ENCODE measurements at regions not wholly inside any gene's neighbourhood (a gene's known extent, or its start where the extent isn't known, plus 50 kb on each side); places are given as distances from the start of the nearest gene placed in this dataset.

DNA sequence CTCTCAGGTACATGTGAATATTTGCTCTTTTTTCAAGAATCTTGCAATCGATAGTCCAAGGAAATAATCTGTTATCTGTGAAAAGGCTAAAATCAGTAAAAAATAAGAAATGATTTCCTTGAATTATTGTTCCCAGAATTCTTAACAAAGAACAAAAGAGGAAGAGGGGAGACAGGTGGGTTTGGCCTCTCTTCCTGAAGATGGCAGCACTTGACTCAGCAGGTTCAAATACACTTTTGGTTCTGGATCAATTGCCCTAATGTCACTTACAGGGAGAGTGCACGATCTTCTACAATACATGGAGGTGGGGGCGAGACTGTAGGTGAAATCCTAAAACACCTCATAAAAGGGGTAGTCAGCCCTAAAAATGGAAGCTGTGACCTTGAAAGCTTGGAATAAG, 358.7 kb downstream of the IRS2 start:
- intact Hi-C loops (cut with DNase I), result no loop called here
- ATAC-seq (ENCODE audit: poor library complexity), result no peak

GRCh38 chr13:109427148-109427547, 359.2 kb downstream of the IRS2 start:
- DNase-seq (no peak), ATAC-seq (ENCODE audit: poor library complexity) (no peak)
- intact Hi-C loops (cut with DNase I), result no loop called here

More for the DNA sequence above, 358.7 kb downstream of the IRS2 start:
- DNase-seq, result no peak

DNA sequence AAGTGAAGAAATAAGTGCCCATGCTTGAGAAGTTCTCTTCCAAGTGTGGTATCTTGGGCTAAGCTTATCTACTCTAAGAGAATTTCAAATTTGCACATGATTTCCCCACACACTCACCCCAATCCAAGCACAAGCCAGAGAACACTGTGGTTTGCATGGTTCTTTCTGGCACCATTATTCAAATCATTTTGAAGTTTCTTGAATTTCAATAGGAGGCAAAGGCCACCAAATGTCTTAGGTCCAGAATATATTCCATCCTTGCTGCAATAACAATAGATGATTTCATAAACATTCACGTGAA, 359.7 kb downstream of the IRS2 start:
- DNase-seq (no peak), ATAC-seq (ENCODE audit: poor library complexity) (no peak)
- intact Hi-C loops (cut with DNase I), result no loop called here

- no peak for DNase-seq
Measured at GRCh38 chr13:109425821-109426689, 360.3 kb downstream of the IRS2 start.

DNA sequence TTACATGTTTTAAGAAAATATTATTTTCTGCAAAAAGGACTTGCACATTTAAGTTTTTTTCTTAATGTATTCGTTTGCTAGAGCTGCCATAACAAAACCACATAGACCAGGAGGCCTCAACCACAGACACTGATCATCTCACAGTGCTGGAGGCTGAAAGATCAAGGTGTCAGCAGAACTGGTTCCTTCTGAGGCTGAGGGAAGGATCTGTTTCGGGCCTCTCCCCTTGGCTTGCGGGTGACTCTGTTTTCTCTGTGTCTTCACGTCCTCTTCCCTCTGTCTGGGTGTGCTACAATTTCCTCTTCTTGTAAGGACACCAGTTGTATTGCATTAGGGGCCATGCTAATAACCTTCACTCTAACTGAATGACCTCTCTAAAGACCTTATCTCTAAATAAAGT, 364.2 kb downstream of the IRS2 start:
- no peak for DNase-seq
- intact Hi-C loops (cut with DNase I), result no loop called here
- no peak for ATAC-seq (ENCODE audit: poor library complexity)

More at GRCh38 chr13:109425821-109426689, 360.3 kb downstream of the IRS2 start:
- ATAC-seq (ENCODE audit: poor library complexity), result no peak
- intact Hi-C loops (cut with DNase I), result no loop called here

GRCh38 chr13:109419896-109420295, 366.5 kb downstream of the IRS2 start:
- intact Hi-C loops (cut with DNase I), result no loop called here
- no peak for ATAC-seq (ENCODE audit: poor library complexity)

GRCh38 chr13:109418111-109418510, 368.3 kb downstream of the IRS2 start:
- intact Hi-C loops (cut with DNase I), result no loop called here
- no peak for ATAC-seq (ENCODE audit: poor library complexity)

More at GRCh38 chr13:109419896-109420295, 366.5 kb downstream of the IRS2 start:
- no peak for DNase-seq

GRCh38 chr13:109416001-109416400, 370.4 kb downstream of the IRS2 start:
- no peak for ATAC-seq (ENCODE audit: poor library complexity)

More at GRCh38 chr13:109418111-109418510, 368.3 kb downstream of the IRS2 start:
- no peak for DNase-seq

GRCh38 chr13:109415057-109415456, 371.3 kb downstream of the IRS2 start:
- DNase-seq (no peak), ATAC-seq (ENCODE audit: poor library complexity) (no peak)
- intact Hi-C loops (cut with DNase I), result no loop called here

More at GRCh38 chr13:109416001-109416400, 370.4 kb downstream of the IRS2 start:
- intact Hi-C loops (cut with DNase I), result no loop called here
- DNase-seq, result no peak

GRCh38 chr13:109412283-109412901, 374.0 kb downstream of the IRS2 start:
- intact Hi-C loops (cut with DNase I), result no loop called here
- DNase-seq (peak; percentile 73), ATAC-seq (ENCODE audit: poor library complexity) (peak; percentile 96)

- DNase-seq (no peak), ATAC-seq (ENCODE audit: poor library complexity) (no peak)
- intact Hi-C loops (cut with DNase I), result no loop called here
Measured at GRCh38 chr13:109410868-109411267, 375.5 kb downstream of the IRS2 start.

DNA sequence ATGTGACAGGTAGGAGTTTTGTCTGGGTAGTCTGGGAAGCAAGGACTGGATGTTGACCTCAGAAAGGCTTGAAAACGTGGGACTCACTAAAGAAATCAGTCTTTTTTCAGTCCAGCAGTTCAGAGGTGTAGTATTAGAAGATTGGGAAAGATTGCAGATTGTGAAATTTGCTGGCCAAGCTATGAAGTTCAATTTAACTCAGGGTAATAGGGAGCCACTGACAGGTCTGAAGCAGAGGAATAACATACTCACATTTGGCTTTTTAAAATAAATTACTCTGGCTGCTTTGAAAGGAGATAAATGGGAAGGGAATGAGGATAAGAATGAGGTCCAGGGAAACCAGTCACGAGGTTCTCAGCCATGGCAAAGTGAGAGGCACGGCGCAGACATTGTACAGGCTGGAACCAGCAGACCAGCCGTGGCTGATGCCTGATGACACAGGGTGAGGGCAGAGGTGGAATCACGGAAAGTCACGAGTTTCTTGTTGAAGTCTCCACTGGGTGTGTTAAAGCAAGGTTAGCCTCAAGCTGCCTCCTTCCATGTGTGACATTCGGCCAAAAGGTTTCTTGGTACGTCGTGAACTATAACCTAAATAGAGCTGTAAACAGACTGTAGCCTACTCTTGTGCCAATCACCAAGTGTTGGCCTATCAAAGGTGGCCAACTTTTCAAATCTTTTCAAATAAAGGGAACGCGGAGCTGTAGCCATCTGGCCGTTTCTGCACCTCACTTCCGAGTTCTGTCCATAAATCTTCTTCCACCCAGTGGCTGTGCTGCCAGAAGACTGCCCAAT, 377.6 kb downstream of the IRS2 start:
- DNase-seq (no peak), ATAC-seq (ENCODE audit: poor library complexity) (no peak)
- intact Hi-C loops (cut with DNase I), result no loop called here

- no peak for ATAC-seq (ENCODE audit: poor library complexity)
Measured at GRCh38 chr13:109406376-109406992, 379.9 kb downstream of the IRS2 start.

DNA sequence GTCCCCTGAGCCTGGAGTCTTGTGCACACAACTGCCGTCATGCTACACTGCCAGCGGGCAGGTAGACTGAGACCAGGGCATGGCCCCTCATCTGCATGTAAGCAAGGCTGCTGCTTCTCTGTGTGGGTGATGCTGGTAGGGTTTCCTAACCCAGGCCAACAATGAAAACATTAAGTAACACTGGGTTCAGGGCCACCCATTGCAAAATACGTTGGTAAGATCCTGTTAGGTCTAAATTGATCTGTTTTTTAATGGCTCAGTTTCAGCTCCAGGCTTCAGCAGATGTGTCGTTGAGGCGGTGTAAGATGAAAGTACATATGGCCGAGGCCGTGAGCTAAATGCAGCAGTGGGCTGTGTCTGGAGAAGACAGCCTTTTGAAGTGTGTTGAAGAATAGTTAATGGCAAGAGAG, 383.4 kb downstream of the IRS2 start:
- intact Hi-C loops (cut with DNase I), result no loop called here
- no peak for DNase-seq
- no peak for ATAC-seq (ENCODE audit: poor library complexity)

More at GRCh38 chr13:109406376-109406992, 379.9 kb downstream of the IRS2 start:
- DNase-seq, result no peak
- intact Hi-C loops (cut with DNase I), result no loop called here

DNA sequence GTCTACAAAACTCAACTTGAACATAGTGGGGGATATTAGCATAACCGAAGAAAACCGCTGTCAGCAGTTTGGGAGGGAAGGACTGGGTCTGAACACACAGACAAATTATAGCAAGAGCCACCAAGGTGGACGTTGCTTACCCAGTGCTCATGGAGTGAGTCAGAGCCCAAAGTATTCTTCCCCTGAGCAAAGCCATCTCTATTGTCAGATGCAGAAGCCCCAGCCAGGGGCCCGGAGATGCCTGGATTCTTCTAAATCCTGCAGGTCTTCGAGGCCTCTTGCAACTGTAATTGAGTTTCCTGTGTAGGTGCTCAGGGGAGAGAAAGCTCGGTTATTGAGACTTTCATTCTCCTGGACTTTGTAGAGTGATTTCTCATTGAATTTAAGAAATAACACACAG, 384.5 kb downstream of the IRS2 start:
- intact Hi-C loops (cut with DNase I), result no loop called here

DNA sequence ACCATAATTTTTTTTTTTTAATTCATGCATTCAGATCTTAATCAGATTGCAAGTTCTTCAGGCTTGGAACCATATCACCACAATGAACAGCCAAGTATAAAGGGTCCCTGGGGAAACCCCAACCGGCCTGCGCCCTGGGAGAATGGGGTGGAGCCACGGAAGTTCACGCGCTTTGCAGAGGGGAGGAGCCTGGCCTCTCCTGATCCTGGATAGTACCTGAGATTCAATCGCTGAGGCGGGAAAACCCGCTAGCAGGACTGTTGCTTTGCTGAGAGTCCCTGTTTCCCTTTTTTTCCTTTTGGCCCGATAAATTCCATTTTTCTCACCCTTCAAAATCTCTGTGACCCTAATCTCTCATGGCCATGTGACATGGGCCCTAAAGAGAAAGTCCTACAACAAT, 385.1 kb downstream of the IRS2 start:
- no peak for ATAC-seq (ENCODE audit: poor library complexity)
- no peak for DNase-seq
- intact Hi-C loops (cut with DNase I), result no loop called here

More for the DNA sequence above, 384.5 kb downstream of the IRS2 start:
- DNase-seq (no peak), ATAC-seq (ENCODE audit: poor library complexity) (no peak)

DNA sequence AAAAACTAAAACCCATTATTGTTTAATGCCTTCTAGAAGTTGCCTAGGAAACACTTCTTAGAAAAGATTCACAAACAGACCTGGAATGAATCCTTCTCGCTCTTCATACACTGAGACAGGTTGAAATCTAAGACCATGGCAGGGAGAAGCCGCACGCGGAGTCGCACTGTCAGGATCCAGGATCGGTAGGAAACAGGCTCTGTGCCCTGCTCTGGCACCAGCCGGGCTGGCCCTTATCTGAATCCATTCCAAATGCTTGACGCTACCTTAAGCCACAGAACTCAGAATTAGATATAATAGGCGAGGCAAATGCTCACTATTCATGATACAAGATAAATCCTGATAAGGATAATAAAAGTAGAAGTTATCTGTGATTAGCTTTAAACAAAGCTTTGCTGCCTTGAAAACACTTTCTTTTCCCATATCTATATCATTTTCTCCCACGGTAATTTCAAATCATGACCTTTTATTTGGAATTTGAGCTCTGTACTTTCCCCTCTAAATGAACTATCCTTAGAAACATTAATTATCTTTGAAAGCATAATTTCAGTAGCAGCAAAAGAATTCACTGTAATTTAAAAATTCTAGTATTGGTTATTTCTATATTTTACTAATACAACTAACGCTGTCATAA, 385.6 kb downstream of the IRS2 start:
- intact Hi-C loops (cut with DNase I), result no loop called here
- DNase-seq (no peak), ATAC-seq (ENCODE audit: poor library complexity) (peak; percentile 87)

DNA sequence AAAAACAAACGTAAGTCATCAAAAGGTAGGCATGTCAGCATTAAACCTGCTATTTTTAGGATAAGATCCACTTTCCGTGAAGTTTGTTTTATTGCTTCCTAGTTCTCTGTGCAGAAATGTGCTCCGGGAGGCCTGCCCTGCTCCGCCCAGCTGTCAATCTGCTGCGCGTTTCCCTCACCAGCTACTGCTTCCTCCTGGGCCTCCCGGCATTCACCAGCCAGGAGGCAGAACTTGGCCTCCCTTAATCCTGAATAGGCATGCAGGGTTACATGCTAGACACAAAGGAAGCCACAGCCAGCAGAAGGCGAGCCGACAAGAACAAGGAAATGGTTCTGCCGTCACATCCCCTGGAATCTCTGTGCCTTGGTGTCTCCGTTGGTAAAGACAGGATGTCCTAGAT, 386.2 kb downstream of the IRS2 start:
- ATAC-seq (ENCODE audit: poor library complexity) (peak; percentile 68), DNase-seq (peak; percentile 65)
- intact Hi-C loops (cut with DNase I), result no loop called here
